ENCODE measurements at regions not wholly inside any gene's neighbourhood (a gene's known extent, or its start where the extent isn't known, plus 50 kb on each side); places are given as distances from the start of the nearest gene placed in this dataset.

DNA sequence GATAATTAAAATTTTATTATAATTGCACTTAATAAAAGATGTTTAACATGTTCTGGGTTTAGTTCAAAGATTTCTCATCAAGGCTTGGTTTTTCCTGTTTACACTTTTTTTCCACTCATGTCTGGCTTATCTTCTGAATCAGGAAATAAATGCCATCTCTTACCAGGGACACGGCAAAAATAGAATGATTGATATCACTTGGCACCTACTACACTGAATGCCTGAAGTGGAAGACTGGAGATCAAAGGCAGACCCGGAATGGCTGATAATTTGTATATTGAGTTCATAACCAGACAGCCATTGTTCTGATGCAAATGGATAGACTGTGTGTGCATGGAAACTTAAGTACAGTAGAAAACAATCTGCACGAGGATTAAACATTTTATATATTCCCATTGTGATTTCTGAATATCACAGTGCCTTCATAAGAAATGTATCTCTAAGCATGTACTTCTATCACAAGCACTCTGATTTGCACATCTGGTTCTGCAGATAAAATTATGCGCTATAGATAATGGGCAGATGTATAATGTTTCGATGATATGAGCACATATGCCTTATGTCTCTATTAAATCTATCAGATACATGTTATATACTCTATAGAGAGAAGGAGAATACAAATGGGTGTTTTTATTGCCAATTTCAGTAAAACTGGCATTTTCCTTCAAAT lies 304.8 kb downstream of the RND3 start:
- TF ChIP-seq, protein P1, sequence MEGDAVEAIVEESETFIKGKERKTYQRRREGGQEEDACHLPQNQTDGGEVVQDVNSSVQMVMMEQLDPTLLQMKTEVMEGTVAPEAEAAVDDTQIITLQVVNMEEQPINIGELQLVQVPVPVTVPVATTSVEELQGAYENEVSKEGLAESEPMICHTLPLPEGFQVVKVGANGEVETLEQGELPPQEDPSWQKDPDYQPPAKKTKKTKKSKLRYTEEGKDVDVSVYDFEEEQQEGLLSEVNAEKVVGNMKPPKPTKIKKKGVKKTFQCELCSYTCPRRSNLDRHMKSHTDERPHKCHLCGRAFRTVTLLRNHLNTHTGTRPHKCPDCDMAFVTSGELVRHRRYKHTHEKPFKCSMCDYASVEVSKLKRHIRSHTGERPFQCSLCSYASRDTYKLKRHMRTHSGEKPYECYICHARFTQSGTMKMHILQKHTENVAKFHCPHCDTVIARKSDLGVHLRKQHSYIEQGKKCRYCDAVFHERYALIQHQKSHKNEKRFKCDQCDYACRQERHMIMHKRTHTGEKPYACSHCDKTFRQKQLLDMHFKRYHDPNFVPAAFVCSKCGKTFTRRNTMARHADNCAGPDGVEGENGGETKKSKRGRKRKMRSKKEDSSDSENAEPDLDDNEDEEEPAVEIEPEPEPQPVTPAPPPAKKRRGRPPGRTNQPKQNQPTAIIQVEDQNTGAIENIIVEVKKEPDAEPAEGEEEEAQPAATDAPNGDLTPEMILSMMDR (IDR thresholded peaks at IDR 0.05; ENCODE audit: low read depth, low read length): no peak
- no peak for DNase-seq (ENCODE audit: low read depth in 2 of 2)
- no peak overlapping the region for H3K4me3 ChIP-seq (replicated peaks in 1 of 2; ENCODE audit: low read depth in 2 of 2, low read length in 2 of 2)

DNA sequence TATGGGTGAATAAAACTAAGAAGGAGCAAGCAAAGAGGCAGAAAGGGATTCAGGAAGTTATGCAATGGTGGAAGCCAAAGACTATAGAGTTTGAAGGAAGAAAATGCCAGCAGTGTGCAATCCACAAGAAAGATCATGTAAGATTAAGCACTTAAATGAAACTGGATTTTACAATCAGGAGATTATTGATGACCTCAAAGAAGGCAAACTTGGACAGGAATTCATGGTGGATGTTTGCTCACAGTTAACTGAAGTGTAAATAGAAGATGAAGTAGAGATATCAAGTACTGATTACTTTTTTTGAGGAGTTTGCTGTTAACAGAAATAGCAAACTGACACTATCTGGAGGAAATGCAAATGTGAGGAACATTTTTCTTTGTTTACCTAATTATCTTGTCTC lies 308.9 kb downstream of the RND3 start:
- TF ChIP-seq, protein P1 (IDR thresholded peaks at IDR 0.05; ENCODE audit: low read depth, low read length): no peak
- peak in 1 of 2 donors; percentile 32 for DNase-seq (ENCODE audit: low read depth in 2 of 2)
- no peak overlapping the region for H3K4me3 ChIP-seq (replicated peaks in 1 of 2; ENCODE audit: low read depth in 2 of 2, low read length in 2 of 2)

DNA sequence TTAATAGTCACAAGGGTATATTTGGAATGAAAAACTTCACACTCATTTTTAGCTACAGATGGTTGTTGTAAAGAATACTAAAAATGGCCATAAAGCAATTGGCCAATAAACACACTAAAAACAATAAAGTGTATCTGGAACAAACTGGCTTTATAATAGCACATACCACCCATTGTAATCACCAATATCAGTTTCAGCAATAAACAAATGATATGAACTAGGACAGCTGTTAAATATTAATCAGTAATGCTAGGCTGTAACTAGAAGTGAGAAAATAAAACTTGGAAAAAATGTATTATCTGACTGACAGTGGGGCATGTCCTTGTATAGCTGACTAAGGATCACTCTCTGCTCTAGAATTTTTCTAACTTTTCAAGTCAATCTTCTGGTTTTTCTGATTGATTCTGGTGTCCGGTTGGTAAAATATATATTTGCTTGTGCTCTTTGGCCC lies 312.5 kb downstream of the RND3 start:
- DNase-seq (ENCODE audit: low read depth in 2 of 2): no peak
- TF ChIP-seq, protein P1 (IDR thresholded peaks at IDR 0.05; ENCODE audit: low read depth, low read length): no peak
- no peak overlapping the region for H3K4me3 ChIP-seq (replicated peaks in 1 of 2; ENCODE audit: low read depth in 2 of 2, low read length in 2 of 2)

DNA sequence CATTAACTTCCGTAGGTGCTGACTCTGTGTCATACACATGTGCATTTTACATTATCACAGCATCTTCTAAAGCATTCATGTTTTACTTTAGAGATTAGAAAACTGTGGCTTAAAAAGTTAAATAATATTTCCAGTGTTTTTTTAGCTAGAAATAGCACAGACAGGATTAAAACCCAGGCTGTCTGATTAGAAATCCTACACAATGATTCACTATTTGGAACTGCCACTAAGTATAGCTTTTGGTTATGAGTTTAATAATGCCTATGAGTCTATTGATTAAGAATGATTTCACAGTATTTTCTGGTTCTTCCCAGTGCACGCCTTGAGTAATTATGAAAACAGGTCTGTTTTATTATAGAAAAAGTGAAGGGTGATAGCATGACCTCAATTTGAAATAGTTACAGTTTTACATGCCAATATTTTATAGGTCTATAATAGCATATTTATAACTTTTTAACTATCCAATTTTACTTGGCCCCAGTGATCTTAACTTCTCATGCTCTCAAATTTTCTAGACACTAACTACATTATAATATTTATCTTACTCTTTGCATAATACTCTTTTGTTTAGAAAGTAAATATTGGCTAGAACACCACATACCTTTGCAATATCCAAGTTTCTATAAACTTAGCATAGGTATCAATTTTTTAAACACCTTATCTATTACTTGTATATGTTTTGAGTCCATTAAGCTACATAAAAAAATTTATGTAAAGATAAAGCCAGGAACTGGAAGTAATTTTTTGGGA lies 313.2 kb downstream of the RND3 start:
- no peak overlapping the region for H3K4me3 ChIP-seq (replicated peaks in 1 of 2; ENCODE audit: low read depth in 2 of 2, low read length in 2 of 2)
- DNase-seq (ENCODE audit: low read depth in 2 of 2): peak in 1 of 2 donors; percentile 12
- TF ChIP-seq, protein P1 (IDR thresholded peaks at IDR 0.05; ENCODE audit: low read depth, low read length): no peak

DNA sequence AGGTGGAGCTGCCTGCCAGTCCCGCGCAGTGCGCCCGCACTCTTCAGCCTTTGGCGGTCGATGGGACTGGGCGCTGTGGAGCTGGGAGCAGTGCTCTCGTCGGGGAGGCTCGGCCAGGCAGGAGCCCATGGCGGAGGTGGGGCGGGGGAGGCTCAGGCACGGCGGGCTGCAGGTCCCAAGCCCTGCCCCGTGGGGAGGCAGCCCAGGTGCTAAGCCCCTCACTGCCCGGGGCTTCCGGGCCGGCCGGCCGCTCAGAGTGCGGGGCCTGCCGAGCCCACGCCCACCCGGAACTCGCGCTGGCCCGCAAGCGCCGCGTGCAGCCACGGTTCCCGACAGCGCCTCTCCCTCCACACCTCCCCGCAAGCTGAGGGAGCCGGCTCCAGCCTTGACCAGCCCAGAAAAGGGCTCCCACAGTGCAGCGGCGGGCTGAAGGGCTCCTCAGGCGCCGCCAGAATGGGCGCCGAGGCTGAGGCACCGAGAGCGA lies 316.4 kb downstream of the RND3 start:
- TF ChIP-seq, protein P1 (IDR thresholded peaks at IDR 0.05; ENCODE audit: low read depth, low read length): no peak
- no peak for DNase-seq (ENCODE audit: low read depth in 2 of 2)

DNA sequence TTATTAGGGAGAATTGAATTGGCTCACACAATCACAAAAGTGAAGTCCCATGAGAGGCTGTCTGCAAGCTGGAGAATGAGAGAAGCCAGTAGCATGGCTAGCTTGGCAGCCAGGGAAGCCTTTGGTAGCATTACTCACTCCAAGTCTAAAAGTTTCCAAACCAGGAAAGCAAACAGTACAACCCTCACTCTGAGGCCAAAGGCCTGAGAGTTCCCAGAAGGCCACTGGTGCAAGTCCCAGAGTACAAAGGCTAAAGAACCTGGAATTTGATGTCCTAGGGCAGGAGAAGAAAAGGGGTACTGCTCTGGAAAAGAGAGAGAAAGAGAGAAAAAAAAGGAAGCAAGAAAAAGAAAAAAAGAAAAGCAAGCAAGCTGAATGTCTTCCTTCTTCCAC lies 318.2 kb downstream of the RND3 start:
- TF ChIP-seq, protein P1 (IDR thresholded peaks at IDR 0.05; ENCODE audit: low read depth, low read length): no peak
- H3K4me3 ChIP-seq (replicated peaks in 1 of 2; ENCODE audit: low read depth in 2 of 2, low read length in 2 of 2): no peak overlapping the region
- DNase-seq (ENCODE audit: low read depth in 2 of 2): peak; percentile 84 to 88

More for the DNA sequence above, 316.4 kb downstream of the RND3 start:
- H3K4me3 ChIP-seq (replicated peaks in 1 of 2; ENCODE audit: low read depth in 2 of 2, low read length in 2 of 2): no peak overlapping the region

Data from cardiac fibroblast (primary cell).